GM21390 (cell line): ENCODE measurements at regions not wholly inside any gene's neighbourhood (a gene's known extent, or its start where the extent isn't known, plus 50 kb on each side); places are given as distances from the start of the nearest gene placed in this dataset.

Source experiments
- ATAC-seq: cut with Tn5 transposase; IDR thresholded peaks from one replicate; pipeline ENCODE4 v1.9.1; 2021; ENCODE audit not compliant: unreplicated experiment

- no peak for ATAC-seq
These were observed 220.0 kb upstream of the ZFP64 start for GRCh38 chr20:52411611-52412010.

GRCh38 chr20:52410731-52411234, 219.2 kb upstream of the ZFP64 start:
- no peak for ATAC-seq

- no peak for ATAC-seq
These were observed 218.6 kb upstream of the ZFP64 start for GRCh38 chr20:52410182-52410647.

DNA sequence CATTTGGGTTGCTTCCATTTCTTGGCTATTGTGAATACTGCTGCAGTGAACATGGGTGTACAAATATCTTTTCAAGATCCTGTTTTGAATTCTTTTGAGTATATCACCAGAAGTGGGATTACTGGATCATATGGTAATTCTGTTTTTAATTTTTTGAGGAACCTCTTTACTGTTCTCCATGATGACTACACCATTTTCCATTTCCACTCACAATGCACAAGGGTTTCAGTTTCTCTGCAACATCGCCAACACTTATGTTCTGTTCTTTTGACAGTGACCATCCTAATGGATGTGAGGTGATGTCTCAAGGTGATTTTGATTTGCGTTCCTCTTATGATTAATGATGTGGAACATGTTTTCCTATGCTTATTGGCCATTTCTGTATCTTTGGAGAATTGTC, 214.4 kb upstream of the ZFP64 start:
- no peak for ATAC-seq

- peak; percentile 79 for ATAC-seq
These were observed 213.8 kb upstream of the ZFP64 start for GRCh38 chr20:52405417-52405816.

DNA sequence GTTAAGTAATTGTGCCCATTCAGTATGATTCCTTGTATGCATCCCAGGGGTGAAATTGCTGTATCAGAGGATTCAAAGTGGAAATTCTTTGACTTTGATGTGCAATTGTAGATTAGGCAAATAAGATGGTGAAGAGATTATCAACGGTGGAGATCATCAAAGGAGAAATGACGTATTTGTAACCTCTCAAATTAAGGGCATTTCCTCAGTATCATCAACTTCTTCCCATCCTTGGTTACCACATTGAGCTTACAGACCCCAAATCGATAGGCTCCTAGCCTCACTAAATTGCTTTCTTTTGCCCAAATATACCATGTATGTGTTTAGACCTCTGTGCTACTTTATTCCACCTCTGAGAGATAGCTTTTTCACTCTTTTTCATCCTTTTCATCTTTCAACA, 213.1 kb upstream of the ZFP64 start:
- no peak for ATAC-seq

- no peak for ATAC-seq
These were observed 211.4 kb upstream of the ZFP64 start for GRCh38 chr20:52402950-52403349.

- ATAC-seq, result no peak
These were observed 210.9 kb upstream of the ZFP64 start for GRCh38 chr20:52402514-52402913.

DNA sequence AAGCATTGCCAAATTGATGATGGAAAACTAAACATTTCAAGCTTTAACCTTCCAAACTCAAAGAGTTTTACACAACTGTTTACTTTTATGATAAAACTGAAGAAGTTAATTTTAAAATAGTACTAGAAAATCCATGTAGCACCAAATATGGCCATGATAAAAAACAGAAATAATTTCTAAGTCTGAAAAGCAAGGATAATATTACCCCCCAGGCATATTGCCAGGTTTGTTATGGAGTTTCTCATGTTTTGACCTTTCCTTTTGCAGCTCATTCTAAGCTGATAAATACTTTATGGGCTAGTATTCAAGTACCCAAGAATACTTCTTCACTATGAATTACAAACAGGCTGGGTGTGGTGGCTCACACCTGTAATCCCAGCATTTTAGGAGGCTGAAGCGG, 209.9 kb upstream of the ZFP64 start:
- no peak for ATAC-seq

- no peak for ATAC-seq
These were observed 207.8 kb upstream of the ZFP64 start for GRCh38 chr20:52399352-52399751.

GRCh38 chr20:52389606-52390005, 198.0 kb upstream of the ZFP64 start:
- no peak for ATAC-seq

DNA sequence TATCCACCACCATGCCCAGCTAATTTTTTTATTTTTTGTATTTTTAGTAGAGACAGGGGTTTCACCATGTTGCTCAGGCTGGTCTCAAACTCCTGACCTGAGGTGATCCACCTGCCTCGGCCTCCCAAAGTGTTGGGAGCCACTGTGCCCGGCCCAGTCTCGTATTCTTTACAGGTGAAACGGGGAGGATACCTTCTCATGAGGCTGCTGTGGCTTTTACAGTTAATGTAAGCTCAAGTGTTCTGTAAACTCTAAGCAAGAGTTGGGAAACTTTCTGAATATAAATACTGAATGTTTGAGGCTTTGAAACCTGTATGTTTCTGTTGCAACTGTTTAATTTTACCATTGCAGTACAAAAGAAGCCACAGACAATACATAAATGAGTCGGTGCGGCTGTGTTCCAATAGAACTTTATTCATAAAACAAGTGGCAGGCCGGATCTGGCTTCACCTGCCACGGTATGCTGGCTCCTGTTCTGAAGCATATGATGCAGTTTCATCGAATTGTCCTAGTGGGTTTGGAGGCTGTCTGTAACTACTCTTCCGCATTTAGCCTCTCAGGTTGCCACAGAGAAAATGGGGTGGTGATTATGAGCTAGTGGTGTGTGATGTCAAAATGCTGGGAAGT, 192.5 kb upstream of the ZFP64 start:
- ATAC-seq, result no peak

GRCh38 chr20:52382933-52383332, 191.4 kb upstream of the ZFP64 start:
- no peak for ATAC-seq

GRCh38 chr20:52379723-52380336, 188.3 kb upstream of the ZFP64 start:
- ATAC-seq, result no peak

GRCh38 chr20:52372169-52372568, 180.6 kb upstream of the ZFP64 start:
- ATAC-seq, result no peak

DNA sequence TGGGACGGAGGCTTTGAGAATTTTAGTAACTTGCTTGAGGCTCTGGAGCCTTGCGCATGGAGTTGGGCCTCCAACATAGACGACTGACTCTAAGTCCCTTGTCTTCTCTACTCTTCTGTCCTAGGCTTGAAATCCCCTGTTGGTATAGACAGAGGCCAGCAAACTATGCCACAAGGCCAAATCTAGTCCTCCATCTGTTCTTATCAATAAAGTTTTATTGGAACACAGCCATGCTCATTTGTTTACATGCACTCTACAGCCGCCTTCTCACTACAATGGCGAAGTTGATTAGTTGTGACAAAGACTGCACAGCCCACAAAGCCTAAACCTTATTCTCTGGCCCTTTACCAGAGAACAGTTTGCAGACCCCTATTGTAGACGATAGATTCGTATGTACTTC, 174.1 kb upstream of the ZFP64 start:
- ATAC-seq, result no peak

GRCh38 chr20:52364405-52364804, 172.8 kb upstream of the ZFP64 start:
- ATAC-seq, result no peak

DNA sequence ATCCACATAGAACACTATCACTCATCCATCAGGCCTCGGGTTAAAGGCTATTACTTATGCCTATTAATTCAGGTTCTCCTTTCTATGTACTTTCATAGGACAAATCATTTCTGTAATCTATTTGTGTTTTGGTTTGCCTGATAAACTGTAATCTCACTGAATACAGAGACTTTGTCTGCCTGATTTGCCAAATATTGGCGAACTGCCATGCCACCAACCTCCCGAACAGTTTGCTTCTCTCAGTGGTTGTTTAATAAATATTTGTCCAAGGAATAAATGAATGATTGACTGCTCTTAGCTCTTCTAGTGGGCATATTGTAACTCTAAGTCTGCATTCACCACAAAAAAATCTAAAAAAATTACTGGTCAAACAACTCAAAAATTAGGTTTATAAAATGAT, 170.1 kb upstream of the ZFP64 start:
- ATAC-seq, result no peak

- no peak for ATAC-seq
These were observed 158.2 kb upstream of the ZFP64 start for GRCh38 chr20:52349806-52350205.

- no peak for ATAC-seq
These were observed 156.9 kb upstream of the ZFP64 start for GRCh38 chr20:52348434-52348833.

DNA sequence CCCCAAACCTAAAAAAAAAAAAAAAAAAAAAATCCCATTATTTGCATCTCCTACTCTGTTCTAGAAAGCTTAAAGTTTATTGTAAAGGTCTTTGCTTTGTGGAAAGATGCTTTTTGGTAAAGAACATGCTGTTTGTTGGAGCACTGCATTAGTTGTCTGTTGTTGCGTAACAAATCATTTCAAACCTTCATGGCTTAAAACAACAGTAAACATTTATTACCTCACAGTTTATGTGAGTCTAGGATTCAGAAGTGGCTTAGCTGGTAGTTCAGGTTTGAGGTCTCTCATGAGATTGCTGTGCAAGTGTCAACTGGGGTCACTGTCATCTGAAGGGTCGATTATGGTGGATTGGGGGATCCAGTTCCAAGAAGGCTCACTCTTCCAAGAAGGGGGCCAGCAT, 155.2 kb upstream of the ZFP64 start:
- ATAC-seq, result no peak

- ATAC-seq, result no peak
These were observed 151.3 kb upstream of the ZFP64 start for GRCh38 chr20:52342913-52343312.
